Cerebellar nuclear complex (tissue), 1 donor: ENCODE measurements at regions not wholly inside any gene's neighbourhood (a gene's known extent, or its start where the extent isn't known, plus 50 kb on each side); places are given as distances from the start of the nearest gene placed in this dataset.

Source experiments
- DNase-seq, 2 experiments: peaks; one replicate each; lab custom pipeline; 2025; lab: John Stamatoyannopoulos, UW

DNA sequence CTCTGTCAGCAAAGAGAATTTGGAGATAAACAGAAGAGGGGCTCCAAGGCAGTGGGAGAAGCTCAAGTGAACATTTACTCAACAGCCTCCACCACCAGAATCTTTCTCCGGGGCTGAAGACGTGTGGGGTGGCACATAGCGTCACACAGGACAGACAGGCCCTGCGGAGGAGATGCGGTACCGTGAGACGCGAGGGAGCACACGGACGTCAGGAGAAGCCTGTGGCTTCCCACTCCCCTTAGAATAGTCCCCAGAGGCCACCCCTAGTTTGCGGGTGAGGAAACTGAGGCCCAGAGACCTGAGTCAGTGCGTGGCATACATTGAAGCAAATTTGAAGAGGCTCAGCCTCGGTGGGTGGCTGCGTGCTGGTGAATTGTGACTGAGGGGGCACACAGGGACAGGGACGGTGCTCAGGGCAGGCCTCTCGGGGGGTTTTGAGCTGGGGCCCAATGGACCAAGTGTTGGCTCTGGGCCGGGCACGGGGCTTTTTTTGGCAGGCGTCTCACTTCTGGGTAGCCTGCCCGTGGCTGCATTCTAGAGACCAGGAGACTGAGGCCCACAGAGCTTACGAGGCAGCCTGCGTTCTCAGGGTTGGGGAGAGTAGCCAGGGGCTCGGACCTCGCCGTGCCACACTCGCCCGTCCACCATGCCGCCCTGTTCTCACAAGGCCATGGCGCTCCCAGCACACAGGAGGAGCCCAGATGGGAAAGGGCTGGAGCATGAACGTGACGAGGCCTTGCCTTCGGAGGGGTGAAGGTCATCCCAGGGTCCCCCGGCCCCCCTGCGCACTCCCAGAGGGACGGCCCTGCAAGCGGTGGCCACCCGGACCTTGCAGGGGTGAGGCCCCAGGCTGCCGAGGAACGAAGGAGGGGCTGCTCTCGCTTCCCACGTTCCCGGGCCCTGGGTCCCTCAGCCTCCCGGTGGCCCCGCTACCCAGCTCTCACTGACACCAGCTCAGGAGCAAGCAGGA lies 220.6 kb downstream of the C9orf50 start:
- no peak for DNase-seq

DNA sequence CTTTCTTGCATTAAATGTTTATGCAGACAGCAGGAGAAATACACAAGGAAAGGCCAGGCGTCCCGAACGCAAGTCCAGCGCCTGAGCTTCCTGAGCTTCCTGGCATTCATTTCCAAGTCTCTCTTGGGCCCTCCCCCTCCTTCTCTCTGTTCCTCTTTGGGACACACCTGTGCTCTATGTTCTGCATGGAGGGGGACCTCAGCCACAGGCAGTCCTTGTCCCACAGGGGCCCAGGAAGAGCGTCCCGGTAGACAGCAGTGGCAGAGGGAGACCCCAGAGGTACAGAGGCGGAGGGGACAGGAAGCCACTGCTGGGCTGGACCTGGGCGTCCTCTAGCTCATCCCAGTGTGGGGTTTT lies 221.3 kb downstream of the C9orf50 start:
- no peak for DNase-seq

DNA sequence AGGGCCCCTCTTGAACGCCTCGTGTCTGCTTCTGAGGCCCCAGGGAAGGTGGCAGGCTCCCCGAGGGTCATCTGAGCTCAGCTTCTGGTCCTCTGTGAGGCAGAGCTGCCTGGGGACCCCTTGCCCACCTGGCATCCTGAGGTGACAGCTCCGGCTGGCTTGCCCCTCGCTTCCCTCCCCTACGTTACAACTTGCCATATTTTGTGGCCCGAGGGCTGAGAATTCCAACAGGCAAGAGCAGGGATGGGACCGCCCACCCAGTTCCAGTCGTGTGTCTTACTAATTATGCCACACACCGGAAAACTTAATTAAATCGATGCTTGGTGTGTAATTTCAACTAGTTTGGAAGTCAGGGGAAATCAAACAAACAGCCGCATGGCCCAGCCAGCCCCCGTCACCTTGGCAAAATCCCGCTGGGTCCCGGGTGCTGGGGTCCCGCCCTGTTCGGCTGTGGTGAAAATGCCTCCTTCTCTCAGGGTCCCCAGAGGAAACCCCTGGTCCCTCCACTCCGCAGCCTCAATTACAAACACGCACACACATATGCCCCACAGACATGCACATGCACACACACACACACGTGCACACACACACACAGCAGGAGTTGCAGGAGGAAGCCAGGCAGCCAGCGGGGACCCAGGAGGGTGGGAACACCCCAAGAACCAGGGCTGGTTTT lies 221.0 kb upstream of the IER5L start:
- no peak for DNase-seq

DNA sequence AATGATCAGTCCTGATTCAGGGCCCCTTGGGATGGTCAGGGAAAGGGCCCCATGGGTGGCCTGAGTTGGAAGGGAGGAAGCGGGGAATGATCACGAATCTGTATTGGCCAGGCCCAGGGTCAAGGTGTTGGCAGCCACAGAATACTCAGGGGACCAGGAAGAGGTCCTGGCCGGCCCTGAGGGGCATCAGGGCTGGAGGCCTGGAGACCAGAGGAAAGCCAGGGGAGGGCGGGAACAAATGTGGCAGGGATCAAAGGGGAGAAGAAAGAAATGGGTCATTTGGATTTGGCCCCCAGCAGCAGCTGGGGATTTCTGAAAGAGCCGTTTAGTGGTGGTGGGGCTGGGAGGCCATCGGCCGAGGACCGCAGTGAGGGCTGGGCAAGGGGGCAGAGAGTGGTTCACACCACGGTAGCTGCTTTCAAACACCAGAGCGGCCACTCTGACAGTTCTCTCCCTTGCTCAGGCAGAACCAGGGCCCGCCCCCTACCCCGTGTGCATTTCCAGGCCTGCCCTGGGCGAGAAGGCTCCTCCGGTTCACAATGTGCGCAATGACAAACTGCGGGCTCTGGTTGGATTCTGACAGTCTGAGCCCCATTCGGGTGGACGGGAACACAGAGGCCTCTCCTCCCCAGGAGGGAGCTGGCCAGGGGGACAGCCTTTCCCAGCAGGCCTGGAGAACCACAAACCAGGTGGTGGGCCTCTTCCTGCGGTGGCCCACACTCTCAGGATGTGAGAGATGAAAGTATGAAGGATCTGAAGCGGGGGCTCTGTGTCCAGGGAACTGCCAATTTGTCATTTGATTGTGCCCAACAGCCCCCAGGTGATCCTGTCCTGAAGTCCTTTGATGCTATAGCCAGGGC lies 220.3 kb upstream of the IER5L start:
- DNase-seq: no peak

GRCh38 chr9:129397335-129397734 lies 219.3 kb upstream of the IER5L start:
- no peak for DNase-seq

DNA sequence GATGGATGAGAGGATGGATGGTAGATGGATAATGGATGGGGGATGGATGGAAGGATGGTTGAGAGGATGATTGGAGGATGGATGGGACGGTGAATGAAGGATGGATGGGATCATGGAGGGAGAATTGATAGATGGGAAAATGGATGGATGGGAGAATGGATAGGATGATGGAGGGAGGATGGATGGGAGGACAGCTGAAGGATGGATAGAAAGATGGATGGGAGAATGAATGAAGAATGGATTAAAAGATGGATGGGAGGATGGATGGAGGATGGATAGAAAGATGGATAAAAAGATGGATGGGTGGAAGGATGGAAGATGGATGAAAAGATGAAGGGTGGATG lies 218.3 kb upstream of the IER5L start:
- no peak for DNase-seq

DNA sequence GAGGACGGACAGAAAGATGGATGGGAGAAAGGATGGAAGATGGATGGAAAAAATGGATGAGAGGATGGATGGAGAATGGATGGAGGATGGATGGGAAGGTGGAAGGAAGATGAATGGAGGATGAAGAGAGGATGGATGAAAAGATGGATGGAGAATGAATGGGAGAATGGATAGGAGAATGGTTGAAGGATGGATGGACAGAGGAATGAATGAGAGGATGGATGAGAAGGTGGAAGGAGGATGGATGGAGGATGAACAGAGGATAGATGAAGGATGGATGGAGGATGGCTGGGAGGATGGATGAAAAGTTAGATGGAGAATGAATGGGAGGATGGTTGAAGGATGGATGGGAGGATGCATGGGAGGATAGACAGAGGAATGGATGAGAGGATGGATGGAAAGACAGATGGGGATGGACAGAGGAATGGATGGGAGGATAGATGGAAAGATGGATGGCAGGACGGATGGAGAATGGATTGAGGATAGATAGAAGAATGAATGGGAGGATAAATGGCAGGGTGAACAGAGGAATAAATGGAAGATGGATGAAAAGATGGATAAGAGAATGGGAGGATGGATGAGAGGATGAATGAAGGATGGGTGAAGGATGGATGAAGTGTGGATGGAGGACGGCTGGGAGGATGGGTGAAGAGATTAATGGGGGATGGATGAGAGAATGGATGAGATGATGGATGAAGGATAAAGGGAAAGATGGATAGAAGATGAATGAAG lies 217.7 kb upstream of the IER5L start:
- no peak for DNase-seq

- DNase-seq: no peak
Measured at GRCh38 chr9:129394886-129395279, 216.8 kb upstream of the IER5L start.

GRCh38 chr9:129394061-129394885 lies 216.2 kb upstream of the IER5L start:
- DNase-seq: no peak

GRCh38 chr9:129393064-129393463 lies 215.0 kb upstream of the IER5L start:
- DNase-seq: no peak

DNA sequence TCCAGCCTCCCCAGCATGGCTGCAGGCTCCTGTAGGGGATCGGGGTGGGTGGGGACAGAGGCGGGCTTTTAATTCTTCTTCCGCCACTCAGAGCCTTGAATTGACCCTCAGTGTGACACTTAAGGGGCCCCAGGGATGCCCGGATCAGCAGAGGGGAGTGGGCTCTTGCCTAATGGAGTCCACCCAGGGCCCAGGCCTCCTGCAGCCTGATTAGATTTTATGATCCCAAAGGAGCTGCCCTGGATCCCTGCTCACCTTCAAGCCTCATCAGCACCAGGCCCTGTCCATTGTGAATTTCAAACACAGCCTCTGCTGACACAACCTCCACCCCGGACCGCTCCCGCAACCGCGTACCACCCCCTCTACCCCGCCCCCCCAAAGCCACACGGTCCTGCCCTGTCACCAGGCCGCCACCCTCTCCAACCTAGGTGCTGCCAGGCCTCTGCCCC lies 214.1 kb upstream of the IER5L start:
- DNase-seq: no peak

- no peak for DNase-seq
Measured at GRCh38 chr9:129391221-129391661, 213.2 kb upstream of the IER5L start.

GRCh38 chr9:129390541-129390940 lies 212.5 kb upstream of the IER5L start:
- DNase-seq: no peak

DNA sequence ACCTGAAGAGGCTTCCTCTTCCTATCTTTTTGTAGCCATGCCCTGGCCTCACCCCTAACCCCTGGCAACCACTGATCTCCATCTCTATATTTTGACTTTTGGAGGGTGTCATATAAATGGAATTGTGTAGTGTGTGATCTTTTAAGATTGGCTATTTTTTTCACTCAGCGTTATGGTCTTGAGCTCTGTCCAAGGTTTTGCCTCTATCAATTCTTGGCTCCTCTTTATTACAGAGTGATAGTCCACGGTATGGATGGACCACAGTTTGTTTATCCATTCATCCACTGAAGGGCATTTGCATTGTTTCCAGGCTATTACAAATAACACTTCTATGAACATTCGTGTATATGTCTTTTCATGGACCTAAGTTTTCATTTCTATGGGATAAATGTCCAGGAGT lies 209.8 kb upstream of the IER5L start:
- DNase-seq: no peak

- no peak for DNase-seq
Measured at GRCh38 chr9:129386812-129387177, 208.7 kb upstream of the IER5L start.

DNA sequence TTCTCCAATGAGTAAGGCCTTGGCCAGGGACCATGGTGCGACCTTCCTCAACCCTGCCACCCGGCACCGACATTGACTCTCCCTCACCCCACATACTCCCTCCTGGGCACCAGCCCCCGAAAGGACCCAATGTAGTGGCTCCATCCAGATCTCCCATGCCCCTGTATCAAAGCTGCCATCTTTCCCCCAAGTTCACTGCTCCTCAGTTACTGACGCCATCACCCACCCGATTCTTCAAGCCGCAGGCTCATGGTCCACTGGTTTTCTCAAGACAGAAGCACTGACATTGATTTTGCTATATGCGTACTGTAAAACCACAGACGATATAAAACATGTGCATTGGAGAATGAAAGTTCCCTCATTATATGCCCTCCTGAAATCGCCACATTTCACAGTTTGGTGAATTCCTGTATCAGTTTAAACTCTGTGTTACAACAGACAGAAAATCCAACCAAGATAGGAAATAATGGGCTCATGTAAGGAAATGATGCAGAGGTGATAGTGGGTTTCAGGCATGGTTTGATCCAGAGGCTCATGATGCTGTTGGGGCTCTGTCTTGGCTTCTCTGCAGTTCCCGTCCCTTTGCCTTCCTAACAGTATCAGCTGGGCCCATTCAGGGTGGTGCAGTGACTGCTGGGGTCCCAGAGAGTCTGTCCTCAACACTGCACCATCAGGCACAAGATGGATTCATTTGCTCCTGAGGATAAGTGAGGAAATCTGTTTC lies 207.3 kb upstream of the IER5L start:
- DNase-seq: no peak

DNA sequence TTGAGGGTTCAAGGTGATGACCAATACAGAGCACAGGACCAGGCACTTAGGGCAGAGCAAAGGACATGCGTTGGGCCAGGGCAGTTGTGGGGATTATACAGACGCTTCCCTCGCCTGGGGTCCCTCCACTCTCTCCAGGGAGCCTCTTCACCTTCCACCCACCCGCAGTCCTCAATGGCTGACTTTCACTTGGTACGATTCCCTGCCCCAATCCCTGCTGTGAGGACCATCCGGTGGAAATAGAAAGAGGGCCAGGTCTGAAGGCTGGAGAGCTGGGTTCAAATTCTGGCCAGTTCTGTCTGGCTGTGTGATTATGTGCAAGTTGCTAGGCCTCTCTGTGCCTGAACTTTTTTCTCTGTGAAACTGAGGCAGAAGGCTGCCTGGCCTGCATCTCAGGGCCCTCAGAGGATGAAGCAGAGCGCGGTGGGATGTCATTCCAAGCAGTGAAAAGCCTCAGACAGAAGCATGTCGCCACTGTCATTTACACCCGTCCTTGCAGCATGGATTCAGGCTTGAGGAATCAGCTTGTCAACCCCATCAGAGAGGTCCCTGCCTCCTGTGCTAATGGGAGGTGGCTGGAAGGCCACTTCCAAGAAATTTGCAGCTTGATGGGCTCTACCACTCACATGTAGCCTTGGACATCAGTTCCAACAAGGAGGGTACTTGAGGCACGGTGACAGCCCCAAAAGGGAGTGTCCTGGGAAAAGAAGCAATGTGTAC lies 206.6 kb upstream of the IER5L start:
- no peak for DNase-seq

GRCh38 chr9:129383561-129384490 lies 205.8 kb upstream of the IER5L start:
- no peak for DNase-seq
